ELF-1 (cell line): ENCODE measurements at regions not wholly inside any gene's neighbourhood (a gene's known extent, or its start where the extent isn't known, plus 50 kb on each side); places are given as distances from the start of the nearest gene placed in this dataset.

ENCODE experiments used
- DNase-seq: peaks from one replicate; pipeline ENCODE4 v3.0.0-alpha.2; 2016; ENCODE audit warnings: low read depth, low spot score

- DNase-seq, result no peak
Measured at GRCh38 chr3:23664459-23664858, 141.3 kb upstream of the UBE2E1 start.

DNA sequence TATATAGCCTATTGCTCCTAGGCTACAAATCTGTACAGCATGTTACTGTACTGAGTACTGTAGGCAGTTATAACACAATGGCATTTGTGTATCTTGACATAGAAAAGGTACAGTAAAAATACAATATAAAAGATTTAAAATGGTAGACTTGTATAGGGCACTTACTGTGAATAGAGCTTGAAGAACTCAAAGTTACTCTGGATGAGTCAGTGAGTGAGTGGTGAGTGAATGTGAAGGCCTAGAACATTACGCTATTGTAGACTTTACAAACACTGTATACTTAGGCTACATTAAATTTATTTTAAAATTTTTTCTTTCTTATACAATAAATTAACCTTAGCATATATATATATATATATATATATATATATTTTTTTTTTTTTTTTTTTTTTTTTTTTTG, 140.0 kb upstream of the UBE2E1 start:
- DNase-seq, result no peak

DNA sequence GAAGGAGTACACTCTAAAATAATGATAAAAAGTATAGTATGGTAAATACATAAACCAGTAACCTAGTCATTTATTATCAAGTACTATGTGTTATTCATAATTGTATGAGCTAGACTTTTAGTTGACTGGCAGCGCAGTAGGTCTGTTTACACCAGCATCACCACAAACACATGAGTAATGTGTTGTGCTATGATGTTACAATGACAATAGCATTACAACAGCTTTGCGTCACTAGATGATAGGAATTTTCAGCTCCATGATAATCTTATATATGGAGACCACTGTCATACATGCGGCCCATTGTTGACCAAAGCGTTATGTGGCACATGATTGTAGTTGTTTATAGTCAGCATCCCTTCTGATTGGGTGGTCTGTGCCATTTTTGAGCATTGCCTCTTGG, 138.9 kb upstream of the UBE2E1 start:
- DNase-seq, result no peak

- DNase-seq, result no peak
Measured at GRCh38 chr3:23667536-23668429, 138.0 kb upstream of the UBE2E1 start.

DNA sequence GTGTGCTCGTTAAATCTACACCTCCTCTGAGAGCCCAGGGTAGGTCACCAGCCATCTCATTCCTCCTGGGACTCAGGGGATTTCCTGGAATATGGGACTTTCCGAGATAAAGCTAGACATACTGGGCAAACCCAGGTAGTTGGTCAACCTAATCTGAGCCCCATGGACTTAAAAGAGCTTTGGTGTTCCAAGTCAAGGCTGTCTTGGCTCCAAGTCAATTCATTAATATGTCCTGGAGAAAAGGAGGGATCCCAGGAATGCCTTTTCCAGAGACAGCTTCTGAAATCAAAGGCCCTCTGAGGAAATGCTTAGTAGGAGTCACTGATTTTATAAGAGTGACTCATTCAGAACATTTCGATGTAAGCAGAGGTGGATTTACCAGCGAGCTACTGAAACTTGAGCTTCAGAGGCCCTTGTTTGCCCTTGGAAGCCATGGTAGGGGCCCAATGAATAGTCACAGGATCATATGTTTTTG, 137.3 kb upstream of the UBE2E1 start:
- no peak for DNase-seq

GRCh38 chr3:23669541-23670255, 136.1 kb upstream of the UBE2E1 start:
- no peak for DNase-seq

- DNase-seq, result peak; percentile 65
Measured at GRCh38 chr3:23671851-23672589, 133.7 kb upstream of the UBE2E1 start.

DNA sequence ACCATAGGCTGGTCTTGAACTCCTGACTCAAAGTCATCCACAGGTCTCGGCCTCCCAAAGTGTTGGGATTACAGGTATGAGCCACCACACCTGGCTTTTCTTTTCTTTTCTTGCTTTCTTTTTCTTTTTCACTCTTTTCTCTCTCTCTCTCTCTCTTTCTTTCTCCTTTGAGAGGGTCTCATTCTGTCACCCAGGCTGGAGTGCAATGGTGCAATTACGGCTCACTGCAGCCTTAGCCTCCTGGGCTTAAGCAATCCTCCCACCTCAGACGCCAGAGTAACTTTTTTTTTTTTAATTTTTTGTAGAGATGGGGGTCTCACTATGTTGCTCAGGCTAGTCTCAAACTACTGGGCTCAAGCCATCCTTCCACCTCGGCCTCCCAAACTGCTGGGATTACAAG, 133.1 kb upstream of the UBE2E1 start:
- no peak for DNase-seq

DNA sequence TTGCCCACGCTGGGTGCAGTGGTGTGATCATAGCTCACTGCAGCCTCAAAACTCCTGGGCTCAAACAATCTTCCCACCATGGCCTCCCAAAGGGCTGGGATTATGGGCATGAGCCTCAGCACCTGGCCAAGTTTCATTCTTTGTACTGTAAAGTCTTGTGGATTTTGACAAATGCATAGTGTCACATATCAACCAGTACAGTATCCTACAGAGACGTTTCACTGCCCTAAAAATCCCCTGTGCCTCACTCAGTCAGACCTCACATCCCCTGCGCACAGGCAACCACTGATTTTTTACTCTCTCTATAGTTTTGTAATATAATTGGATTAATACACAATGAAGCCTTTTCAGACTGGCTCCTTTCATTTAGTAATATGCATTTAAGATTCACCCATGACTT, 130.7 kb upstream of the UBE2E1 start:
- DNase-seq, result no peak

DNA sequence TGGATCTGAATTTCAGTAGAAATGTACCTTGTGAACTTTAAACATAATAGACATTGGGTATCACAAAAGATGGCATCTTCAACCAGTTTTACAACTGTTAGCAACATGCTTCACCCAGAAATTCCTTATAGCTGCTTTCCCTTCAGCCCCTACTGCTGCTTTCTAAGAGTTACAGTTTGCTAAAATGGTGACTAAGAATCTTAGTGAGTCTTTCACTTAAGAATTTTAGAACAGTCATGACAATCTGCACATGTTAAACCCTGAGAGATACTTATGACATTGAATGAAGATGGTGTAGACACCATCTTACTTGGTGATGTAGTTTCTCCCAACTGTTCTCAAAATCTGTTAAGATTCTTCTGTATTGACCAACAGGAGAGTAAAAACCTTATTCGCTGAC, 129.7 kb upstream of the UBE2E1 start:
- DNase-seq, result no peak

- no peak for DNase-seq
Measured at GRCh38 chr3:23682646-23683045, 123.1 kb upstream of the UBE2E1 start.

- DNase-seq, result no peak
Measured at GRCh38 chr3:23685541-23686258, 120.1 kb upstream of the UBE2E1 start.

DNA sequence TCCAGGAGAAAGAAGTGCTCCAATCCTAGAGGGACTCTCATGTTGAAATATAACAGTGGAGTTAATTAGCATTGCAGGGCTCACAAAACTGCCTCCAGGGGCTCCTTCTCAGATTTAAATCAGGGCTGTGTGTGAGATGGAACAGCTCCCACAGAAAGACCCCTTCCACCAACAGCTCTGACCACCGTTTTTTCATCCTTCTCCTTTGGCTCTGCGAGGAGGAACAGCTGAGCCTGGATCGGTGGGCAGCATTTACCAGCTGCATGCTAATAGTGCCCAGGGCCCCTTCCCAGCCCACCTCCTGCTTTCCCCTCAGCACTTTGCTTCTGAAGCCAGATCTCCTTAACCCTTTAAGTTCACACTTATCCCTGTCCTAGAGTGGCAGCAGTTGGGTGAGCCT, 119.2 kb upstream of the UBE2E1 start:
- peak; percentile 20 for DNase-seq

- no peak for DNase-seq
Measured at GRCh38 chr3:23691357-23691895, 114.3 kb upstream of the UBE2E1 start.

DNA sequence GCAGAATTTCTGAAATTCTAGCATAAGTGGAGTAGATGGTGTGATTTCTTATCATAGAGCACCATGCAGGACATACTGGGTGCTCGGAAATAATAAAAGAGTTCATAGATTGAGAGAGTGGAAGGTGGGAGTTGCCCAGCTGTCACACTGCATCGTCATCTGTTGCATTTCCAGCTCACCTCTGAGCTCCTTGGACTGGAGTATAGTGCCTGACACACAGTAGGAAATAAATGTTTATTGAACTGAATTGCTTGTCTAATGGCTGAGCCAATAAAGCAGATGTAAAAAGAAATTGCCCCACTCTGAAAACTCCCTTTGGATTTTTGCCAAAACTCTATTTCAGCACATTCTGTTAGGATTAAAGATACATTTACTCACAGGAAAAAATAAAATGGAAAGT, 108.9 kb upstream of the UBE2E1 start:
- no peak for DNase-seq

DNA sequence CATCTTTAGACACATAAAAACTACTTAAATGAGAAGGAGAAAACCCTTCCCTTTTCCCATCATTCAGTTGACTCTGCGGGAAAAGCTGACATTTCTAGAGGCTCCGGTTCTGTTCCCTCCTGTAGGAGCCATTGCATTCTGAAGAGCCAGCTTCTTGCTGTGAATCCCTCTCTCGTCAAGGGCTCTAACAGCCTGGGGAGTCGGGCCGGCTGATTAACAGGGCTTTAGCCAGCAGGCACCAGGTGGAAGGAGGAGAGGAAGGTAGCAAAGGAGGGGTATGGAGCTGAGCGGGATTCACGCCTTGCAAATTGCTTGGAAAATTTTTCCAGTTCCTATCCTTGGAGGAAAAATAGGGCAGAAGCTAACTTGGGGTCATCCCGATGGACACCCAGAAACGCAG, 108.3 kb upstream of the UBE2E1 start:
- DNase-seq, result peak; percentile 63

- DNase-seq, result no peak
Measured at GRCh38 chr3:23698652-23699313, 107.0 kb upstream of the UBE2E1 start.

GRCh38 chr3:23700616-23701015, 105.1 kb upstream of the UBE2E1 start:
- DNase-seq, result no peak

DNA sequence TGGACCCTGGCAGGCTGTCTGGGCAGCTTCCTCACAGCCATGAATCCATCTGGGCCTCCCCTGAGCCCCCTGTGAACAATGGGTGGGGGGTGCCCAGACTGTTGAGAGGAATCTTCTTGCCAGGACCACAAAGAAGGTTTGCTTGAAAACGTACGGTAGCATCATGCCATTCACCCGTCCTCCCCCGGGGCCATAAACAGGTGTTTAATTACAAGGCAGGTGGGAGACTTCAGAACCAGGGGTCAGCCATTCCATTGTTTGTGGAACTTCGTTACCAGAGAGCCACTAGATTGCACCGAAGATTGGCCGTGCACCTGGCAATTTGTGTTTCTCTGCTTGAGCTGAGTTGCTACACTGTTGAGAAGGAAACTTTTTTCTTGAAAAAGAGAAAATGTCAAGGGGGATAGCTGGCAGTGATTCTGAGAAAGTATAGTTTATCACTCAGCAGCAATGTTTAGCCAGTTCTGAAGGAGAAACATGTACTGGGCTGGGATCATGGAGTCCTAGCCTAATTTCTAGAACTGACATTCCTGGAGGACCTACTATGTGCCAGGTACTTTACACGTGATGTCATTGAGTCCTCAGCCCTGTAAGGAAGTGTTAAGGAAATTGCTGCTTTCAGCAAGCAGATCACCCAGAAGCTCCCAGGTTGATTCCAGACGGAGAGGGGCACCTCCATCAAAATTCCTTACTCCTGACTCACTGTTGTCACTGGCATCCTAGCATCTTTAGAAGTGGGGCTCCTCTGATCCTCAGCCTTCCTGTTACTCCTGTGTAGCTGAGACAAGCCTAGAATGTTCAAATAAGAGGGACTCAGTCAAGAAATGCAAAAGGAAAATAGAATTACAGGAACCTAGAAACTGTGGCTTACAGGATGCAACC, 103.8 kb upstream of the UBE2E1 start:
- DNase-seq, result peak; percentile 74

GRCh38 chr3:23704298-23704697, 101.5 kb upstream of the UBE2E1 start:
- DNase-seq, result no peak
